GM12892 (cell line): ENCODE measurements at regions not wholly inside any gene's neighbourhood (a gene's known extent, or its start where the extent isn't known, plus 50 kb on each side); places are given as distances from the start of the nearest gene placed in this dataset.

ENCODE experiments used
- POLR2A ChIP-seq: IDR thresholded peaks from 2 replicates; pipeline ENCODE4 v1.6.1; 2011; ENCODE audit warnings: low read depth, low read length, control low read depth
- POLR2AphosphoS5 ChIP-seq: IDR thresholded peaks from 2 replicates; pipeline ENCODE4 v1.6.1; 2011; ENCODE audit warnings: low read depth, low read length, control low read depth
- TAF1 ChIP-seq: IDR thresholded peaks from 2 replicates; pipeline ENCODE4 v1.6.1; 2011; ENCODE audit warnings: low read depth, mild to moderate bottlenecking, control low read depth, low read length, borderline replicate concordance

DNA sequence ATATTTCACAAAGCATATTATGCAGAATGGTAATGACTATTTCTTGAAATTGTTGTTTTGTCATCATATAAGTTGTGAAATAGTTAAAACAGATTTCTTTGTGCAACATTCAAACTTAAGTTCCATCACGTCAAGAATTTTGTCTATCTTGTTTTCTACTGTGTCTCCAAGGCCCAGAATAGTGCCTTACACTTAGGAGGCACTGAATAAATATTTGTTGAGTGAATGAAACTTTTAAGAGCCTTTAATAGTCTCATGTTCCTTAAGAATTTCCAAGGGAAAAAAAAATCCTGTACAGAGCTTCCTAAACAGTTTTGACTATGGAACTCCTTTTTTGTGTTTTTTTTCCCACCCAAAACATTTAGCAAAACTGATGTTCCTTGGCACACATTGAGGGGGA lies 50.8 kb upstream of the TNFSF18 start:
- TF ChIP-seq POLR2AphosphoS5 (no peak), TAF1 (no peak), POLR2A (no peak)
